OCI-LY7 (cell line): ENCODE measurements at regions not wholly inside any gene's neighbourhood (a gene's known extent, or its start where the extent isn't known, plus 50 kb on each side); places are given as distances from the start of the nearest gene placed in this dataset.

Source experiments
- BruUV-seq: library from RNA; stranded (reverse); fragments of 400-500 nt; replicated peaks from 2 replicates; lab custom pipeline; 2021; lab: Mats Ljungman, UMichigan
- CTCF ChIA-PET: fragments of 300-600 bp; sonication (Branson Sonifier 250); formaldehyde crosslinking; loops from one replicate; lab custom pipeline; 2022; ENCODE audit warnings: antibody characterized with exemption; ENCODE audit not compliant: unreplicated experiment; lab: Charles Lee
- POLR2A ChIA-PET: fragments of 300-600 bp; sonication (Branson Sonifier 250); formaldehyde crosslinking; loops from one replicate; lab custom pipeline; 2022; ENCODE audit warnings: antibody characterized with exemption; lab: Charles Lee
- DNase-seq: peaks from one replicate; pipeline ENCODE4 v3.0.0-alpha.2; 2015; ENCODE audit warnings: low spot score
- H2AFZ ChIP-seq: fragments of 200-600 bp; sonication (generic), shearing (Covaris generic); 2 replicates; pipeline ENCODE4 v1.6.1; 2014; ENCODE audit warnings: mild to moderate bottlenecking, antibody characterized with exemption, low read length, moderate library complexity
- H3K27ac ChIP-seq: fragments of 200-600 bp; sonication (generic); 2 replicates; pipeline ENCODE4 v1.5.1; 2014; ENCODE audit warnings: mixed run types, low read depth, mild to moderate bottlenecking, moderate library complexity, low read length, inconsistent platforms; ENCODE audit not compliant: poor library complexity, severe bottlenecking
- H3K36me3 ChIP-seq: fragments of 200-600 bp; sonication (generic); 2 replicates; pipeline ENCODE4 v1.6.1; 2014; ENCODE audit warnings: mild to moderate bottlenecking, antibody characterized with exemption, low read length, moderate library complexity, mixed read lengths; ENCODE audit not compliant: insufficient read depth
- H3K4me1 ChIP-seq: fragments of 200-600 bp; sonication (generic); 2 replicates; pipeline ENCODE4 v1.5.1; 2014; ENCODE audit warnings: mild to moderate bottlenecking, low read length; ENCODE audit not compliant: insufficient read depth, poor library complexity, severe bottlenecking
- H3K4me2 ChIP-seq: fragments of 200-600 bp; sonication (generic); 2 replicates; pipeline ENCODE4 v1.6.1; 2014; ENCODE audit warnings: mild to moderate bottlenecking, low read length
- H3K4me3 ChIP-seq: fragments of 200-600 bp; sonication (generic); 2 replicates; pipeline ENCODE4 v1.5.1; 2014; ENCODE audit warnings: mild to moderate bottlenecking, low read depth, low read length; ENCODE audit not compliant: poor library complexity, severe bottlenecking
- H3K79me2 ChIP-seq: fragments of 200-600 bp; sonication (generic); 2 replicates; pipeline ENCODE4 v1.6.1; 2016; ENCODE audit warnings: low read depth, mild to moderate bottlenecking, low read length, moderate library complexity, mixed read lengths; ENCODE audit not compliant: insufficient read depth
- H3K9me2 ChIP-seq: fragments of 200-600 bp; sonication (generic); 2 replicates; pipeline ENCODE4 v1.6.1; 2016; ENCODE audit warnings: mild to moderate bottlenecking, low read length, mixed read lengths; ENCODE audit not compliant: insufficient read depth
- H3K9me3 ChIP-seq: fragments of 200-600 bp; sonication (generic); 2 replicates; pipeline ENCODE4 v1.6.1; 2014; ENCODE audit warnings: mild to moderate bottlenecking, mixed run types, low read length, mixed read lengths
- H4K20me1 ChIP-seq: fragments of 200-600 bp; sonication (generic); 2 replicates; pipeline ENCODE4 v1.6.1; 2014; ENCODE audit warnings: mild to moderate bottlenecking, antibody characterized with exemption, low read length, moderate library complexity, mixed read lengths; ENCODE audit not compliant: insufficient read depth
- CTCF ChIP-seq: fragments of 200-600 bp; sonication (generic); conservative IDR thresholded peaks from 2 replicates; pipeline ENCODE4 v1.5.1; 2014; ENCODE audit warnings: mild to moderate bottlenecking, antibody characterized with exemption, low read length, moderate library complexity, mixed read lengths
- EZH2phosphoT487 ChIP-seq: fragments of 200-600 bp; sonication (generic); IDR thresholded peaks from 2 replicates; pipeline ENCODE4 v1.6.1; 2018; ENCODE audit warnings: low read depth, borderline replicate concordance, mild to moderate bottlenecking, mixed run types, antibody characterized with exemption, low read length, moderate library complexity, mixed read lengths
- intact Hi-C: fragments of 100-400 bp; cut with micrococcal nuclease; formaldehyde crosslinking; loops from one replicate; pipeline ENCODE4 v1.10.0; 2022; ENCODE audit not compliant: unreplicated experiment

GRCh38 chr2:147110317-147110716 is 734.5 kb upstream of the ACVR2A start:
- Histone ChIP-seq H4K20me1 (no peaks in the 10 kb centered on the region), H3K9me2 (no peaks in the 10 kb centered on the region), H3K36me3 (no peaks in the 10 kb centered on the region), H3K4me1 (no peaks in the 10 kb centered on the region), H3K4me2 (no peak overlapping the region), H3K4me3 (no peak overlapping the region), H3K27ac (no peak overlapping the region), H2AFZ (no peak overlapping the region), H3K9me3 (no peaks in the 10 kb centered on the region), H3K79me2 (no peaks in the 10 kb centered on the region)
- CTCF ChIA-PET, result no interaction called here
- DNase-seq, result no peak
- POLR2A ChIA-PET, result interaction anchor here (0.8 kb wide), 1 partner anchor 10 kb away, joined by 3 read pairs; no protein-coding TSS in a partner anchor
- TF ChIP-seq CTCF, result no peak
- TF ChIP-seq EZH2phosphoT487, result no peak
- intact Hi-C loops, result no loop called here
- no TSS peak for BruUV-seq

DNA sequence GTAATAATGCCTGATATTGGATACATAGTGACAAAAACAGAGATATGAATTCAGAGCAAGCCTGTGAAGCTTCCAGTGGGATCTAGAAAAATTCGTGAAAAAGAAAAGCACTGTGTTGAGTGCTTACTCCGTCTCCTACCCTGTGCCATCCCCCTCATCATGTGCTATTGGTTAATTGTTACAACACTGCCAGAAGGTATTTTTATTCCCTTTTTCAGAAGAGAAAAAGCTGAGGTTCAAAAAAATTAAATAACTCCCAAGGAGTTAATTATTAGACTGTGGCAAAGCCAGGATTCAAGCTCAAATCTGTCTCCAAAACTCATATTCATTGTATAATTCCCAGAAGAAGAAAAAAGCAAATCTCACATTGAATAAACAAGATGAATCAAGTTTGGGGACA is 735.5 kb upstream of the ACVR2A start:
- Histone ChIP-seq H3K27ac (no peak overlapping the region), H3K4me2 (no peak overlapping the region), H4K20me1 (no peaks in the 10 kb centered on the region), H3K4me3 (no peak overlapping the region), H3K9me2 (no peaks in the 10 kb centered on the region), H3K79me2 (no peaks in the 10 kb centered on the region), H3K9me3 (no peaks in the 10 kb centered on the region), H2AFZ (no peak overlapping the region), H3K4me1 (no peaks in the 10 kb centered on the region), H3K36me3 (no peaks in the 10 kb centered on the region)
- no peak for DNase-seq
- intact Hi-C loops, result no loop called here
- ChIA-PET POLR2A (no interaction called here), CTCF (no interaction called here)
- BruUV-seq, result no TSS peak
- no peak for TF ChIP-seq EZH2phosphoT487
- TF ChIP-seq CTCF, result no peak

- no peaks in the 10 kb centered on the region for H3K9me3 ChIP-seq
- no peaks in the 10 kb centered on the region for H3K9me2 ChIP-seq
- no peak for DNase-seq
- H3K4me3 ChIP-seq, result no peak overlapping the region
- ChIA-PET POLR2A (no interaction called here), CTCF (no interaction called here)
- no peaks in the 10 kb centered on the region for H3K36me3 ChIP-seq
- no TSS peak for BruUV-seq
- no peaks in the 10 kb centered on the region for H3K4me1 ChIP-seq
- H2AFZ ChIP-seq, result no peak overlapping the region
- intact Hi-C loops, result no loop called here
- no peak overlapping the region for H3K27ac ChIP-seq
- no peaks in the 10 kb centered on the region for H3K79me2 ChIP-seq
- H4K20me1 ChIP-seq, result no peaks in the 10 kb centered on the region
- H3K4me2 ChIP-seq, result no peak overlapping the region
- TF ChIP-seq EZH2phosphoT487 (no peak), CTCF (no peak)
These were observed 736.3 kb upstream of the ACVR2A start for GRCh38 chr2:147108548-147108947.
